ENCODE measurements at regions not wholly inside any gene's neighbourhood (a gene's known extent, or its start where the extent isn't known, plus 50 kb on each side); places are given as distances from the start of the nearest gene placed in this dataset.

DNA sequence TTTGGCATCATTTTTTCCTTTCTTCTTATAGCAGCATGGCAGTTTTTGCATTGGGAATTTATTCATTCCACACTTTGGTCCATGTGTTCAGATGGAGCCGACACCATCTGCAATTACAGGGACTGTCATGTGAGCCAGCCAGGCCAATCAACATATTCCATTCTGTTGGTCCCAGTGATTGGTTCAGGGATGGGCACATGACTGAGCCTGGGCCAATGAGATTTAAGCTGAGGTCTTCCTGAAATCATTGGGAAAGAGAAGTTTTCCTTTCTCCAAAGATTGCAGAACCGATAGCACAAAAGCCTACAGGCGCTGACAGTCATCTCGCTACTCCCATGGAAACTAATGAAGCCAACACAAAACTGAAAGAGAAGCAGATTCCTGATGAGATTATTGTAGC is 841.5 kb upstream of the TMEM132C start:
- Histone ChIP-seq H3K4me1 (ENCODE audit: control insufficient read depth in 5 of 5, insufficient read depth in 5 of 5, low read length in 5 of 5) (no peaks in the 10 kb centered on the region), H3K9me3 (ENCODE audit: control insufficient read depth in 4 of 4, insufficient read depth in 3 of 4, low read length in 3 of 4) (peaks cover 0 to 5% (median 0%) of the 10 kb centered on the region in 4 donors), H3K4me3 (no peak overlapping the region), H3K27ac (ENCODE audit: low read depth in 1 of 2, low read length in 1 of 2) (no peak overlapping the region), H3K27me3 (ENCODE audit: control insufficient read depth in 3 of 3, insufficient read depth in 3 of 3, low read length in 2 of 3) (no peaks in the 10 kb centered on the region), H3K9ac (ENCODE audit: insufficient read depth in 1 of 2, low read length in 2 of 2) (no peak overlapping the region), H3K36me3 (ENCODE audit: control insufficient read depth in 4 of 4, insufficient read depth in 4 of 4, low read length in 4 of 4) (no peaks in the 10 kb centered on the region)
- no peak for ATAC-seq (ENCODE audit: insufficient read depth, low FRiP score)
- 89 to 91% methylated on average over 4 of the region's 4 CpGs for WGBS, 2 donors
- TF ChIP-seq CTCF (IDR thresholded peaks at IDR 0.05; ENCODE audit: control extremely low read depth, extremely low read depth): no peak
- DNase-seq: no peak

- ATAC-seq (ENCODE audit: insufficient read depth, low FRiP score) (no peak), DNase-seq (no peak)
- peaks cover 0 to 2% (median 0%) of the 10 kb centered on the region in 4 donors for H3K9me3 ChIP-seq (ENCODE audit: control insufficient read depth in 4 of 4, insufficient read depth in 3 of 4, low read length in 3 of 4)
- no peak overlapping the region for H3K4me3 ChIP-seq
- H3K27ac ChIP-seq (ENCODE audit: low read depth in 1 of 2, low read length in 1 of 2): no peak overlapping the region
- no peak for TF ChIP-seq CTCF (IDR thresholded peaks at IDR 0.05; ENCODE audit: control extremely low read depth, extremely low read depth)
- 65 to 84% methylated on average over 6 of the region's 6 CpGs for WGBS, 2 donors
- no peak overlapping the region for H3K9ac ChIP-seq (ENCODE audit: insufficient read depth in 1 of 2, low read length in 2 of 2)
- H3K27me3 ChIP-seq (ENCODE audit: control insufficient read depth in 3 of 3, insufficient read depth in 3 of 3, low read length in 2 of 3): peaks cover 0 to 3% (median 0%) of the 10 kb centered on the region in 3 donors
- H3K36me3 ChIP-seq (ENCODE audit: control insufficient read depth in 4 of 4, insufficient read depth in 4 of 4, low read length in 4 of 4): no peaks in the 10 kb centered on the region
- H3K4me1 ChIP-seq (ENCODE audit: control insufficient read depth in 5 of 5, insufficient read depth in 5 of 5, low read length in 5 of 5): no peaks in the 10 kb centered on the region
Measured at GRCh38 chr12:127428420-127428819, 838.5 kb upstream of the TMEM132C start.

DNA sequence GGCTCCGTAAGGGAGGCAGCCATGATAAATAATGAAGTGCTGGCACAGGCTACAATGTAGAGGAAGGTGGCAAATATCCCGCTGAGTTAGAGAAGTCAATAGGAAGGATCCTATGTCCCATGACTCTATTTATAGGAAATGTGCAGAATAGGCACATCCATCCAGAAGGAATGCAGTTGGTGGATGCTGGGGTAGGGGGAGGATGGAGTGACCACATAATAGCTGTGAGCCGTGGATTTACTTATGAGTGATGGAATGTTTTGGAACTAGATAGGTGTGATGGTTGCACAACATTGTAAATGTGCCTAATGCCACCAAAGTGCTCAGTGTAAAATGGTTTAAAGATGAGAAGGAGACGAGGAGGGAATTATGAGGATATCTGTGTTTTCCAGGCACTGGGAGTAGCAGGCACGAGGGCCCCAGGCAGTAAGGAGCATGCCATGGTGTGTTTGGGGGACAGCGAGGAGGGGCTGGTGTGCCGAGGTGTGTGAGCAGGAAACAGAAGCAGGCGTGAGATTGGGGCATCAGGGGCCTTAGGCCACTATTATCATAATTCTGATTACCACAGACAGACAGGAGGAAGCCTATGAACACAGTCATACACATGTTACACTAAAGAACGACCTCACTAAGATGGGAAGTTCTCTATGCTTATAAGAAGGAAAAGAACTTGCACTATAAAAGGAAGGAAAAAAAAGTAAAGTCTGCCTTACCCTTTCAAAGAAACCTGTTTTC is 837.3 kb upstream of the TMEM132C start:
- no peak for TF ChIP-seq CTCF (IDR thresholded peaks at IDR 0.05; ENCODE audit: control extremely low read depth, extremely low read depth)
- no peak for ATAC-seq (ENCODE audit: insufficient read depth, low FRiP score)

More for the DNA sequence above, 837.3 kb upstream of the TMEM132C start:
- H3K9ac ChIP-seq (ENCODE audit: insufficient read depth in 1 of 2, low read length in 2 of 2): no peak overlapping the region
- no peaks in the 10 kb centered on the region for H3K36me3 ChIP-seq (ENCODE audit: control insufficient read depth in 4 of 4, insufficient read depth in 4 of 4, low read length in 4 of 4)
- DNase-seq: no peak
- no peak overlapping the region for H3K27ac ChIP-seq (ENCODE audit: low read depth in 1 of 2, low read length in 1 of 2)
- H3K4me1 ChIP-seq (ENCODE audit: control insufficient read depth in 5 of 5, insufficient read depth in 5 of 5, low read length in 5 of 5): no peaks in the 10 kb centered on the region
- H3K4me3 ChIP-seq: no peak overlapping the region
- peaks cover 0 to 2% (median 0%) of the 10 kb centered on the region in 4 donors for H3K9me3 ChIP-seq (ENCODE audit: control insufficient read depth in 4 of 4, insufficient read depth in 3 of 4, low read length in 3 of 4)
- 52 to 57% methylated on average over 9 of the region's 9 CpGs for WGBS, 2 donors
- H3K27me3 ChIP-seq (ENCODE audit: control insufficient read depth in 3 of 3, insufficient read depth in 3 of 3, low read length in 2 of 3): peaks cover 0 to 3% (median 0%) of the 10 kb centered on the region in 3 donors
